HG02642 (cell line): ENCODE measurements at regions not wholly inside any gene's neighbourhood (a gene's known extent, or its start where the extent isn't known, plus 50 kb on each side); places are given as distances from the start of the nearest gene placed in this dataset.
A peak's percentile ranks its signal among the peaks of the same experiment; 100 is the strongest.
"Not testable (repeated sequence)": the region's sequence is repeated elsewhere in the genome, so short reads cannot be mapped to it uniquely, and the experiment has no call there.

ENCODE experiments used
- ATAC-seq: cut with Tn5 transposase; IDR thresholded peaks from one replicate; pipeline ENCODE4 v1.9.1; 2021; ENCODE audit warnings: mild to moderate bottlenecking; ENCODE audit not compliant: unreplicated experiment, poor library complexity

DNA sequence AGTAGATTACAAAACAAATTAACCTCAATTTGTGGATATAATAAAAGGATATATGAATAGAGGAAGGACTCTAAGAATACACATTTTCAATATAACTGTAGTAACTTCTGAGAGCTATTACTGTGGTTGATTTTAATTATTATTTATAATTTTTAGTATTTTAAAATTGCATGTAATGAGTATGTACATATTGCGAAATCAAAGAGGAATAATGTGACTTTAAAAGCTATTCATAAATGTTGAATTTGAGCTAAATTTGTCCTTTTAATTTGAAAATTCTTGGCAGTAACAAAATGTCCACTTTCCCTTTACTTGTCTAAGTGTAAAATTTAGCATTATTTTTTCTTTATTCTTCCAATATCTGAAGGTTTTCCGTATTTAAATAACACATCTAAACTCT lies 750.6 kb upstream of the PCDH15 start:
- ATAC-seq, result no peak

DNA sequence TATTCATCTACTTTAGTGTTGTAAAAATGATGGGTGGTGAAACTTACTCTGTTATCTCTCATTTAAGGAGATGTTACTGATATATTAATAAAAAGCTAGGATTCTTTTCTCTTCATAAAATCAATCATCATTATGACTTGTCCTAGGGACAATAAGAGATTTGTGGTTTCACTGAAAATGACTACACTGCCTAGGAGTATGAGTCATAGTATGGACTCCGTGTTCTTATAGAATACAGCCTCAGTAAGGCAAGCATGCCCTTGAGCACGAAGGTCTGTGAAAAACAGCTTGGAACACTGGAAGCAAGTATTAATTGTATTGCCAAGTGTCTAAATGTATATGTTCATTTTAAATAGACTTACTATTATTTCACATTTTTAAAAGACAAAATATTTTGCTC lies 749.2 kb upstream of the PCDH15 start:
- ATAC-seq, result no peak

DNA sequence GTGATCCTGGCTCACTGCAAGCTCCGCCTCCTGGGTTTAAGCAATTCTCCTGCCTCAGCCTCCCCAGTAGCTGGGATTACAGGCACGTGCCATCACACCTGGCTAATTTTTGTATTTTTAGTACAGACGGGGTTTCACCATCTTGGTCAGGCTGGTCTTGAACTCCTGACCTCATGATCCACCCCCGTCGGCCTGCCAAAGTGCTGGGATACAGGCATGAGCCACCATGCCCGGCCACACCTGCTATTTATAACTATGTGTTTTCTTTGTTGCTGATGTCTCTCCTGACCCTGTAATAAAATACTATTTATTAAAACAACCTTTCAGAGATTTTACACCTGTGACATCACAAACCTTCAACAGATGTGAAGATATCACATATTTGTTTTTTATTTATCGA lies 736.5 kb upstream of the PCDH15 start:
- ATAC-seq, result not testable (repeated sequence)

DNA sequence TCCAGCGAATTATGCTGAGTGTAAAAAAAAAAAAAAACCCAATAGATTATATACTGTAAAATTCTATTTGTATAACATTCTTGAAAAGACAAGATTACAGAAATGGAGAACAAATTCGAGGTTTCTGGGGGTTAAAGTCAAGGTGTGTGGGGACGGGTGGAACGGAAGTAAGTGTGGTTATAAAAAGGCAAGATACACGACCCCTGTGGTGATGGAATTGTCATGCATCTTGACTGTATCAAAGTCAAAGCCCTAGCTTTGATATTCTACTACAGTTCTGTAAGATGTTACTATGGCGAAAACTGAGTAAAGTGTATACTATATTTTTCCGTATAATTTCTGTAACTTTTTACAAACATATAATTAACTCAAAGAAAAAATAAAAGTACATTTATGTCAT lies 718.2 kb upstream of the PCDH15 start:
- no peak for ATAC-seq

DNA sequence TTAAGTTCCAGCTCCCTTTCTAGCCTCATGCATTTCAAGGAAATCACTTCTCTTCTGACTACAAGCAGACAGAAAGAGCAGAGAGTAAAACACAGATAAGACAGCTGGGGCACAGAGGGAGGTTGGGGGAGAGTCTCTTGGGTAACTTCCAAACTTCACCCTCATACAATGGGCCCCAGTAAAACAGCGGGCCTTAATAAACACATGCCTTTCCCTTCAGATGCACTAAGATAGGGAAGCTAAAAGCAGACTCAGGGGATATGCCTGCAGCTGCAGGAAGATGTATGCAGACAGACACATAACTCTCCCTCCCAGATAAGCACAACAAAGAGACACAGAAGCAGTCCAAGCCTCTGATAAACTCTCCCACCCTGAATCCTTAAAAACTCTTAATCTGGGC lies 717.4 kb upstream of the PCDH15 start:
- not testable (repeated sequence) for ATAC-seq

DNA sequence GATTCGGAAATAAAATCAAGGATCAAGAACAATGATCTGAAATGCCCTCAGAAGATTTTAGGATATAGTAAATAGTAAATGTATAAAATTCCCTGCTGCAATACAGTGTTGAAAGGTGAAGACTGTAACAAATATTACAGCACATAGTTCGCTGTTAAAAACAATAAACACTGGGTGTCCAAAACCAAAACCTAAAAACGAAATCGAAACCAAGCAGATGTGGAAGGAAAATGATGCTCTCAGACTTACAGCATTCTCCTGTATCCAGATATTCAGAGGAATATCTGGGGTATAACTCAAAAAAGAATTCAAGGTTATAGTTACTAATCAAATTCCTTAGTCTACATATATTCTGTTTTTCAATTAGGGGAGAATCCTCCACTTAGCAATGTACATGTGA lies 708.1 kb upstream of the PCDH15 start:
- ATAC-seq, result no peak

DNA sequence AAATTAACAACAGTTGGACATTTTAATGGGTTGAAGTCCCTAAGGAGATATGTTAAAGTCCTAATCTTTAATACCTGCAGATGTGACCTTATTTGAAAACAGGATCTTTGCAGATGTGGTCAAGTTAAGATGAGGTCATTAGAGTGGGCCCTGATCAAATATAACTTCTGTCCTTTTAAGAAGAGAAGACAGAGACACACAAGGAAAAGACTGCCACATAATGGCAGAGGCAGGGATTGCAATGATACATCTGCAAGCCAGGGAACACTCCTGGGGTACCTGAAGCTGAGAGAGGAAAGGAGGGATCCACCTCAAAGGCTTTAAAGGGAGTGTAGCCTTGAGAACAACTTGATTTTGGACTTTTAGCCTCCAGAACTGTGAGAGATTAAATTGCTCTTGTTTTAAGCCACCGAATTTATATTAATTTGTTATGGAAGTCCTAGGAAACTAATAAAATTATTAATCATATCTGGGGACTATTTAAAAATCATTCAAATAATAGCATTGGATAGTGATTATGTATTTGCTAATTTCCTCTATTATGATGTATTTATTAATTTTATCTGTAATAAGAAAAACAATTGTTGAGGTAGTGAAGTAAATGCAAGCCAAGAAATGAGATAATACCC lies 700.0 kb upstream of the PCDH15 start:
- peak; percentile 60 for ATAC-seq

DNA sequence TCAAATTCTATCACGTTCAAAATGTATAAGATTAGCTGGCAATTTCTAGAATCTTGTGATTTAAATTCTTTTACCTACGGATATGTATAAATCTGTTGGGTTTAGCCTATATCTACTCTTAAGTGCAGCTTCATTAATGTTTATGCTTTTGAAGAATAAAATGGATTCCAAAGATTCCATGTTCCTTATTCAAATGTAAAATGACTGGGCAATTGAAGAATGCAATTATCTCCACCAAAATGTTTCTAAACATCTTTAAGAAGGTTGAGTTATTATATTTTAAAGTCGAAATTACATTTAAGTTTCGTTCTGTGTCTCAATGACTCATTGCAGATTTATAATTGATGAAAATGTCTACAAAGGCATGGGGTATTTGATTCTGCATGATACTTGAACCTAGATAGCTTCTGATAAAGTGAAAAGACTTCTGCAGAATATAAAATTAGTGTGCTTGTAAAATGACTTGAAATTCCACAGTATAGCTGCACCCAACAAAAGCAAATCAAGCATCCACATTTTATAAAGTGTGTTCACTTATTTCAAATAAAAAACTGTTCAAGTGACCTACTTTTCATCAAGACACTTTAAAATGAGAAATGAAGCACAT lies 697.0 kb upstream of the PCDH15 start:
- ATAC-seq, result no peak

DNA sequence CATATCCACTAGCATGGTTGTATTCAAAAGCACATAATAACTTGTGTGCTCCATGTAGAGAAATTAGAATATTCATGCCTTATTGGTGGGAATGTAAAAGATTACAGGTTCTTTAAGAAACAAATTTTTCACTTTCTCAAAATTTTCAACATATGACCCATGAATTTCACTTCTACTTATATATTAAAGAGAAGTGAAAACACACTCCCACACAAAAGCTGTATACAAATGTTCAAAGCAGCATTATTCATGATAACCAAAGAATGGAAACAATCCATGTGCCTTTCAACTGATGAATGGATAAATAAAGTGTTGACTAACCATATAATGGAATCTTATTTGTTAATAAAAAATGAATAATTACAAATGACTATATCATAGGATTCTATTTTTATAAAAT lies 694.5 kb upstream of the PCDH15 start:
- no peak for ATAC-seq

DNA sequence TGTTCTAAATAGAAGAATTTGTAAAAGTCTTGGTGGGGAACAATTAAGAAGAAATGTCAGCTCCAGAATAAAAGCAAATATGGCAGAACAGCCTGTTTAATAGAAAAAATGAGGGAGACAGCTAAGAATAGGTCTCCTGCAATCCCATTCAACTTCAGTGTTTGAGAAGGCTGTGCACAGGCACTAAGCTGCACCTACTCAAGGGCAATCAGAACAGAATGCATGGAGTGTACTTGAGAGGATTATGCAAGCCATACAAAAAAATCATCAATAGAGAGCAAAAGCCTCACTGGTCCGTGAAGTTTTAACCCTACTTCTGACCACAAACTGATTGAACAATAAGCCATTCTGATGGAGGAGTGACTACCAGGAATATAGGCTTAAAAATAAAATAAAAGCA lies 690.7 kb upstream of the PCDH15 start:
- ATAC-seq, result no peak

DNA sequence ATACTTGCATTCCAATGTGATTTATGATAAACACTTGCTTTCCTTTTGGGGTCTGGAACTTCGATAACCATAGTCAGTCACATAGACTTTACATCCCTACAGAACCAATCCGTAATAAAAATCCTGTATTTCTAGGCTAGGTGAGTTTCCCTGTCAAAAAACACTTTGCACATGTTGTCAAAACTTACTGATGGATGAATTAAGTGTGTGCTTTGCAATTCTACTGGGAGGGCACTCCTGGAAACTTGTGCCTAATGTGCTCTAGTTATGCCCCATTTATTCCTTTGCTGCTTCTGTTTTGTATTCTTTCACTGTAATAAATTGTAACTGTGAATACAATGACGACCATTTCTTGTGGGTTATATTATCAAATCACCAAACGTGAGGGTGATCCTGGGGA lies 684.8 kb upstream of the PCDH15 start:
- ATAC-seq, result no peak

DNA sequence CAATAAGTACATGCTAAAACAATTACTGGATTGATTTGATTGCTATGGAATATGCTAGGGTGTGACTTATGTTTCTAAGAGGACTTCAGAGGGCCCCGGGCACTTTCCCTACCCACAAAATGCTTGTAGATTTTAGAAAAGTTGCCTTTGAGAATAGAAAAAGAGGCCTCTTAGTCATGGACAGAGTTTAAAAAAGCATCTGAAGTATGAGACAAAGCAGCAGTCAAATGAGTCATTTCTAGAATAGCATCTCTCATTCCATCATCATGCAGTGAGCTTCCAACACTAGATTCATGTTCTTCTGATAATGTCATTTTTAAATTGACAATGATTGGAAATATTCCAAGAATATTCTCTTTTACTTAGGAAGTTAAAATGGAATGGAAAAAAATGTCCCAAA lies 675.1 kb upstream of the PCDH15 start:
- no peak for ATAC-seq

DNA sequence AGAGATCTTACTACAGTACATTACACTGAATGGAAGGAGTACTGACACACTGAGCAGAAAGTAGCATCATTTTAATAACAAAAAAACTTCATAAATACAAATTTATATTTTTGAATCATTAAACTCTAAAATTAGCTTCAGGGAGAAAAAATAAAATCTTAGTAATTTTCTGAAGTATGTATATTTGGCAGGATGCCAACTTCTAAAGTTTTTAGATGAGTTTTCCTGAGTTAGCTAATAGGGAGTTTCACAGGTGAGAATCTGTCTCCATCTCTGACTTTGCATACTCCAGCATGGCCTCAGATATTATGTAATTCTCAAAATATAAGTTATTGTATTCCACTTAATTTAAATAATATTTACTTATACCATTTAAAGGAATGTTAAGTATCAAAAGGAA lies 673.2 kb upstream of the PCDH15 start:
- no peak for ATAC-seq

DNA sequence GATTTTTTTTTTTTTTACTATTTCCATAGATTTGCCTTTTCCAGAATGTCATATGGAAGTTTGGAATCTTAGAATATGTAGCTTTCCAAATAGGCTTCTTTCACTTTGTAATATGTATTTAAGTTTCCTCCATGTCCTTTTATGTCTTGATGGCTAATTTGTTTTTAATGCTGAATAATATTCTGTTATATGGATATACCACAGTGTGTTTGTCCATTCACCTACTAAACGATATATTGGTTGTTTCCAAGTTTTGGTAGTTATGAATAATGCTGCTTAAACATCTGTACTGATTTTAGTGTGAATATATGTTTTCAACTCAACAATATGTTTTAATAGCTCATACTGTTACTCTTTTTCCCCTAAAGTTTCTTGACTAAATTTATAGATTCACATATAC lies 669.8 kb upstream of the PCDH15 start:
- no peak for ATAC-seq

DNA sequence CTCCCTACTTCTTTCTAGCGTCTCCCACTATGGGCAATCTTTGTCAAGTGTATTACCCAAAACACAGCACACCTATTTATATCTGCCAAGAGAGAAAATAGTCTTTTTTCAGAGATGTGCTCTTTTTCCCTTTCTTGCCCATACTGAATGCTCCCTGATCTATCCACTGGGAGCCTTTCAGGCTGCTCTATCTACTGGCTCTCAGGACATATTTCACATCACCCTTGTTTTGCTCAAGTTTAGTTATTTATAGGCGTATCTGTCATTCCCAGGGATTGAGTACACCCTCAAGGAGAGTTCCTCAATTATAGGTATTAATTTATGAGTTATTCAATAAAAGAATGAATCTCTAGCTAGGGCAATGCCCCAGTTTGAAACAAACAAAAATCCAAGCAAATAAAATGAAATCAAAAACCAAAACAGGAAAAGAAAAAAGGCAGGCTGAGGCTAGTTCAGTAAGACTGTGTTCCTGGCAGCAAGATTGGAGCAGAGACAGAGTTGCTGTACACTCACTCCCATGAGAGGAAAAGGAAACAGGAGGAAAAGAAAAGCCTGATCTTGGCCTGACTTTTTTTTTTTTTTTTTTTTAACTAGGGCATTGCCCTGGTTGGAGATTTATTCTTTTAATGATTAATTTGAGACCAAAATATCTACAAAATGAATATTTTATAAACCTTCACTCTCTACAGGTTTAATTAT lies 665.9 kb upstream of the PCDH15 start:
- no peak for ATAC-seq

DNA sequence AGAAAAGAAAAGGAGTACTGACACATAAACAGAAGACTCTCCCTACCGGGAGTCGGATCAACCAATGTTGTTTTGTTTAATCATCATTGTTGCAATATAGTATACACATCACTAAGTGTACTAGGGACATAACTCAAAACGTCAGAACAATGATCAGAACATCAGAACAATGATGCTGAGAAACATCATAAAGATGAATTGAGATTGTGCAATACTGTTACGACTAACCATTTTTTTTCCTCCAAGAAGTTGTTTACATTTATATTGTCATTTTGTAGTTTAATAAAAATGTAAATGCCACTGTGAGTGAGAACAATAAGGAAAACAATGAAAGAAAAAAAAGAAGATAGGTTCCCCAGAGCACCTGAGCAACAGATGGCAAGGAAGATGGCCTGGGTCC lies 663.1 kb upstream of the PCDH15 start:
- no peak for ATAC-seq

DNA sequence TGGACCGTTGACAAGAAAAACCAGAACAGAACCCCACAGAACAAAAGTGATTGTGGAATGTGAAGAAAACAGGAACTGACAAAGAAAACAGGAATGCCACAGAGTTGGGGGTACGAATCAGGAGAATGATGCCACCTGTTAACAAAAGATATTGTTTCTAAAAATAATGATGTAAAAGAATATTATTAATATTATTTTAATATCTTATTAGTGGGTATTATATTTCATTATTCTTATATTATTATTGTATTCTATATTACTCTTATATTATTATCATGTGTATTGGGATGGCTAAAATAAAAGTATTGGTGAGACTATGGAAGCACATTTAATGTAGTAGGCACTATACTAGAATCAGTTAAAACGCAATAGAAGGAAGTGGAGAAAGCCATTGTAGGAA lies 659.0 kb upstream of the PCDH15 start:
- ATAC-seq, result no peak

DNA sequence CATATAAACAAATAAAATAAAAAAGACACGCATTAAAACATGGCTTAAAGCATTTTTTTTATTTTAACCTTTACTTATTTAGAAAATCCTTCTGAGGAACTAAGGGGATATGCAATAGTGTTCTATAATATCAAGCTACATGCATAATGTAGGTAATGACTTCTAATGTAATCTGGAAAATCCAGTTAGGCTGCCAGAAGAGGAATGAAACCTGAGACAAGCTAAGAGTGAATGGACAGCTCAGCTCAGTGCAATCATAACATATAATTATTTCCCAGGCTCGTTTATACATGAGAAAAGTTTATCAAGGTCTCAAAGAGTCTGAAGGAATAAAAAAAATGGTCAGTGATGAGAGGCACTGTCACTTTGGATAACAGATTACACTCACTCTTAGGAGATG lies 649.0 kb upstream of the PCDH15 start:
- ATAC-seq, result no peak

DNA sequence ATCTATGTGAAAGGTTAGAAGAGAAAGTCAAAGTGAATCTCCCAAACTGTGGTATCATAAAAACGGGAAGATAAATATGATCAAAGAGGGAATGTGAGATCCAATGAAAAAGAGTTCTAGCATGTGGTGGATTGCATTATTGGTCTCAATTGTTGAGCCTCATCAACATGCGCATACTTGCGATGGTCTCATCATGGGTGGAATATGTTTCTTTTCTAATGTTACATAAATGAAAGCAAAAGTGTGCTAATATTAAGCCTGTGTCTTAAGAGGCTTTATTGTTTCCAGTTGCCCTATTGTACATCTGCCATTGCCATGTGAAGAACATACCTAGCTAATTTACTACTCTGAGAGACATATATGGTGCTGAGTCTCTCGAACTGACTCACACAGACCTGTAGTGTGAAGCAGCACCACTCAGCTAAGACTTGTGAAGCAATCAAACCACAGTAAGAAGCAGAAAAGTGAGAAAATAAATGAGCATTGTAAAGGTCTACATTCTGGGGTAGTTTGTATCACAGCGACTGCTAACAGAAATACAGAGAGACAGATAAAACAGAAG lies 645.5 kb upstream of the PCDH15 start:
- ATAC-seq, result no peak

DNA sequence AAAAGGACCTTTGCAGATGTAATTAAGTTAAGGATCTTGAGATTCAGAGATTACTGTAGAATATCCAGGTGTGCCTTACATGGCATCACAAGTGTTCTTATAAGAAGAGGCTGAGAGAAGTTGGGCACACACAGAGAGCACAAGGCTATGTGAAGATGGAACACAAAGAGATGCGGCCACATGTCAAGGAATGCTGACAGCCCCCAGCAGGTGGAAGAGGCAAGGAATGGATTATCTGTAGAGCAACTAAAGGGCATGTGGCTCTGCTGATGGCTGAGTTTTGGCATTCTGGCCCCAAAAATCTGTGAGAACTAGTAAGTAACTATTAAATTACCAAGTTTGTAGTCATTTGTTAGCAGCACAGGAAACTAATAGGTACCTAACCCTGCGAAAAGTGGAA lies 640.7 kb upstream of the PCDH15 start:
- ATAC-seq, result no peak

DNA sequence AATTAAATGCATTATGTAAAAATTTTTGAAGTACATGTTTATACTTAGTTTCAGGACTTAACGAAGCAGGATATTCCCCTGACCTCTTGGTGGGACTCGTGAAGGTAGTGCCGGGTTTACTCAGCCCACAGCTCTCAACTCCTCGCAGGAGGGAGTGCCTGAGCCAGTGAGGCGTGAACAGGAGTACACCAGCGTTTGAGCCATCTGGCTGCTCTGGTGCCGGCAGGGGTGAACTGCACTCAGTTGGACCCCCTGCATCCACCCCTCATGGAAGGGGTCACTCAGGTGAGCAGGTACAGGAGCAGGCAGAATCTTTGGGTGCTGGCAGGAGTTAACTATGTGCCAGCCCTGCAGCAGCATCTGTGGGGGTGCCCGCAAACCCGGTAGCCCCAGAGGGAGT lies 625.1 kb upstream of the PCDH15 start:
- ATAC-seq, result no peak

DNA sequence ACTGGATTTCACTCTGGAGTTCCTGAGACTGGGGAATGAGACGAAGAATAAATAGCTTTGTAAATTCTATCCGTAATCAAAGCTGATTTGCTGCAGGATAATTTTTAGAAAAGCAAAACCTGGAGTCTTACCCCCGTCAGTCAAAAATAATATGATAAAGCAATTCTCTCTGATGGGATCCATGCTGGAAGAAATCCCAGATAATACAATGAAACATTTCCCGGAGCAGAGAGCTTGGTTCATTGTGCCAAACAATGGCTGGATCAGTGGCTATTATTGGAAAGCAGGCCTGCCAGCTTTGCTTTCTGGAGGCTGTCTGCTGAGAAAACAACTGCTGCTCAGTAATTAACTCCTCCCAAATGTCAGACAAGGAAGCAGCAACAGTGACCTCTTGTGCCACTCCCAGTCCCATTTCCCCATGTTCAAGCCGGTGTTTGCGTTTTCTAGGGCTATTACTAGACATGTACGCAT lies 609.4 kb upstream of the PCDH15 start:
- ATAC-seq, result no peak
